HS-5 (cell line): ENCODE measurements at regions not wholly inside any gene's neighbourhood (a gene's known extent, or its start where the extent isn't known, plus 50 kb on each side); places are given as distances from the start of the nearest gene placed in this dataset.

ENCODE experiments used
- DNase-seq: peaks from one replicate; pipeline ENCODE4 v3.0.0-alpha.2; 2012; ENCODE audit warnings: low read depth

DNA sequence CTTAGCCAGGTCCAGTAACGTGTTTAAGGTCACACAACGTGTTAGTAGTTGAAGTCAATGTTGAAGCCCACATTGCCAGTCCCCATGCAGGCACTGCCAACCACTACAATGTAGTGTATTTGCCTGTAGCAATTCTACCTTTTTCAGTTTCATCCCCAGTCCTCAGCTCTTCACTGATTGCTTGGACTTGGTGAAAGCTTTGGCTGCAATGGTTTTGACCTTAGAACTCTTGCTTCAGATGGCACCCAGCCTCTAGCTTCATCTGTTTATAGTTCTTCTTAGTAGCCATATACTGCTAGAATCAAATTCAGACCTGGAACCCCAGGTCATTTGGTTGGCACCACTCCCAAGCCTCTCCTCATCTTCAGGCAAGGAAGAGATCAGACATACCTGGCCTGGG is 345.4 kb upstream of the SEMA6D start:
- DNase-seq = no peak

DNA sequence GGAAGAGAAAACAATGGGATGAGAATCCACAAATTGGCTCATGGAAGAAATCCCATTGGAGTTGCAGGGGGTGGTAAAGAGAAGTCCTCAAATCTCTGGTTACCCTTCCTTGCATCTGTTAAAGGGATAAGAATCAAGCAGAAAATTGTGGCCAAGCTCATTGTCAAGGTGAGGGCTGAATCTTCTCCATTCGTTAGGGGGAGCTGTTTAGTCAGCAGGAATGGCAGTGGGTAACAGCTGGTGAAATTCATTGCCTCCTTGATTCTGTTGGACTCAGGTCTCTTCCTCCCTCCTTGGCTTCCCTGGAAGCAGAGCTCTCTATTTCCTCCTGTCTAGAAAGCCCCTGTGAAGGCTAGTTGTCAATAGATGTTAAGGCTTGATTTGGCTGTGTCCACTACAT is 343.1 kb upstream of the SEMA6D start:
- no peak for DNase-seq

DNA sequence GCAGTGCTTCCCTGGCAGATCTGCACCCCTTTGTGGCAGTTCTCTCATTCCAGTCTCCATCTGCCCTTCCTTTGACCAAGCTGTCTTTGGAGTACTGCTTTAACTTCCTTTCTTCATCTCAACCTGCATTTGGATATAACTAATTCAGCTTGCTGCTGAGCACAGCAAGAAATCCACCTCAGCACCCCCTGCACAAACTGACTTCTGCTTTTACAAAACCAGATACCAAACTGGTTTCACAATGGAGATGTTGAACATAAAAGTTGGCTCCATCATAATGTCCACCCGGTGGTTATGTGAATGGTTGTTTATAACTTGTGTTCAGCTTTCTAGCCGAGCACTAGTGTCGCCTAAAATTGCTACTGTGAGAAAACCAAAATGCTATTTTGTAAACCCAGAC is 341.1 kb upstream of the SEMA6D start:
- no peak for DNase-seq

DNA sequence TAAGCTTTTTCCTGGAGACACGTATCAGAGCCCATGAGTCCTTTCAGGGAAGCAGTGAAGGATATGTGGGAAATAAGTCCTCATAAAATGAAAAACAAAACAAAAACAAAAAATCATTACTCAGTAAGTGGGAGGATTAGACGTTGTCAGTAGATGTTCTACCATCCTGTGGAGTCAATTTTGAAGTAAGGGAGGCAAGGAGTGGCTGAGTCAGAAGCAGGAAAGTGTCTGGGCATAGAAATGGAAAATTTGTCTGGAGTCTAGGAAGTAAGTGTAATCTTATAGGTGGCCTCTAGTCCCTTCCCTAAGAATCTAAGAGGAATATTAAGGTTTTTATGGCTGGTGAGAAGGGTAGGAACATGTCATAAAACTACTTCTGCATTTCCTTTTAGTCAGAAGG is 339.8 kb upstream of the SEMA6D start:
- no peak for DNase-seq

DNA sequence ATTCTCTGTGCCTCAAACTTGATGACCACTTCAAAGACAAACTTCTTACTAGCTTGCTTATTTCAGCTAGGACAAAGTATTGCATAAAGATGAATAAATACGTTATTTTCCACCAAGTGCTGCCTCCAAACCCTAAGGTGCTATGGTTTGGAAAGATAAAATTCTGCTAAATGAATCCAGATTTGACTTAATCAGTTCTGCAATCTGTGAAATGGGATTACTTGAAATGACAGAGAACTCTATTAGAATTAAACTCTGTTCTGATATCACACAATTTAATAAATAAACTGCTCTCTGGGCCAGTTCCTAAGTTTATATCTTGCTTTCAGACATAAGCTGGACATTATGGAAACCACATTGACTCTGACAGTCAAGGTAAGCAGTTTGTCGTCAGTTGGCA is 338.8 kb upstream of the SEMA6D start:
- DNase-seq = no peak

DNA sequence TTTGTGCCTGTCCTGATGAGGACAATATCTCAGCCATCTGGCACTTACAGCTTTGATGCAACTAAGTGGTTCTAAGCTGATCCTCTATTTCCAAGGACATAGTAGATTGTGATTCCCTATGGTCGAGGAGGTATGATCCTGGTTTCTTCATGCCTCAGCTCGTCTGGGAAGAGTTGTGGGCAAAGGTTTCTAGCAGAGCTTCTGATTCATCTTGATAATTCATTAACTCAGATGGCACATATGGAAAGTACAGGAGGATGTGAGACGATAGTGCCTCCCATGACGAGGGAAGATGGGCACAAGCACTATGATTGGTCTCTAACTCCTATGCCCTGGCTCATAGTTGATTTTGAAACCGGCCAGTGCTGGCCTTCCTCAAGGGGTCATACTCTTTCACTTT is 334.2 kb upstream of the SEMA6D start:
- no peak for DNase-seq

DNA sequence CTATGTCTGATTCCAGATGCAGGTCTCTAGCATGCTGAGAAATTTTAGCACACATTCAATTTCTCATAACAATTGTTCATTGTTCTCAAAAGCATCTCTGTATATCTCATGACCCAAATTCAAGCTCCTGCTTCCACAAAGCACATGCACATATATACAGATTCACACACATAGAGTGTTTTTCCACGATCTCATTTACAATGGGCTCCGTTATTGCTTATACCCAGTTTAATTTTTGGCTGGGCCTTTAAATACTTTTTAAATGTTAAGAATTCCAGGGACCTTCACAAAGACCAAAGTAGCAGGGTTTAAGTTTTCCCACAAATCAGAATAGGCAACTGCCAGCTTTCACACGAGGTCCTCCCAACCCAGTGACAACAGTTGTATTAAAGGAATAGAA is 333.5 kb upstream of the SEMA6D start:
- no peak for DNase-seq

DNA sequence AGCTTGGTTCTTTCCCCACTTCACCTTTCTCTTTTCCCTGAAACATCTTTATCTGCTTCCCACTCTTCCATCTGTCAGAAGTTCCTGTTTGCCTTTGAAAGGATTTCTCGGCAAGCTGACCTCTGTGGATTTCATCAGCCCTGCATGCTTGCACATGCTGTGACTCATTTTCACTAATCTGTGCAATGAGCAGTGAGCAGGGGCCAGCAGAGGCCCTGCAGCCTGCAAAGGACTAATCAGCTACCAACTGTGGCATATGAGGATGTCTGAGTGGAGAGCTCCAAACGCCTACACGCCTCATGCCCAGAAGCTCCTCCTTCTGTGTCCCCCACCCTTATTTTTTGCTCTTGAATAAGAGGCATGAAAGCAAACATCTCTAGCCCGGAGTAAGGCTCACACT is 333.0 kb upstream of the SEMA6D start:
- DNase-seq = peak; percentile 78

DNA sequence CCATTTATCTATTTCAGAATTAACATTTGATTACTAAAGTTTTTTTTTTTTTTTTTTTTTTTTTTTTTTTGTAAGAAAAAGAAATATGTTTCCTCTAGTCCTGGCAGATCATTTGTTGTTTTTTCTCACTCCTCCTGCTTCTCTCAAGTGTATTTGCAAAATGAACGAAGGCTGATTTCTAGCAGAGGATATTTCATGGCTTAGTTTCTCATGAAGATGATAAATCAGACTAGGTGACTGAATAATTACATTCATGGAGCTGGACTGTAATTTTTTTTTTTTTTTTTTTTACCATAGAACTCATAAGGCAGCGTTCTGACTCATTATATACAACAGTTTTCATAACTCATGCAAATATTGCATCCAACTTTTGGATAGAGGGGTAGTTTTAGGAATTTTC is 332.5 kb upstream of the SEMA6D start:
- DNase-seq = peak; percentile 9

DNA sequence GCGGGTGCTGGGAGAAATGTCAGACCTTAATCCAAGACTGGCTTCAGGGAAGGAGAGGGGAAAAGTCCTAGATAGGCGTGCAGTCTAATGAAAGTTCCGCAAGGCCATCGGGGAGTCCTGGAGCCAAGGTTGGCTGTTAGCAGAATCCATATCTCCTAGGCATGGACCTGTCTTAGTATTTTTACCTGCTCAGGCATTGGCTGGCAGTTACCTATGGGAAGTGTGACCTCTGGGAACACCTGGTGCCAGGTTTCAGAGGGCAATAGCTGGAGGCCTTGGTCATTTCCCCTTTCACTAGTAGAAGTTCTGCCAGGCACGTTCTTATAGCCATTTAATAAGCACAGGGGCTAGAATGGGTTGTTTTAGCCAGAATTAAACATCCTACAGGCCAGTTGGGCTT is 330.8 kb upstream of the SEMA6D start:
- no peak for DNase-seq

DNA sequence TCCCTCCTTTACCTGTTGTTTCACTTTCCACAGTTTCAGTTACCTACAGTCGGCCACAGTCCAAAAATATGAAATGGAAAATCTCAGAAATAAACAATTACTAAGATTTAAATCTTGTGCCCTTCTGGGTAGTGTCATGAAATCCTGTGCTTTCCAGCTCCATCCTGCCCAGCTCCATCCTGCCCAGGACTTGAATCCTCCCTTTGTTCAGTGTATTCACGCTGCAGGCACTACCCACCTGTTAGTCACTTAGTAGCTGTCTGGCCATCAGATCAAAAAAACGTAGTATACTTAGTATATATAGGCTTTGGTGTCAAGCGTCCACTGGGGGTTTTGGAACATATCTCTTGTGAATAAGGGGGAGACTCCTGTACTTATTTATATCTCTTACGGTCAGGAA is 329.0 kb upstream of the SEMA6D start:
- no peak for DNase-seq

DNA sequence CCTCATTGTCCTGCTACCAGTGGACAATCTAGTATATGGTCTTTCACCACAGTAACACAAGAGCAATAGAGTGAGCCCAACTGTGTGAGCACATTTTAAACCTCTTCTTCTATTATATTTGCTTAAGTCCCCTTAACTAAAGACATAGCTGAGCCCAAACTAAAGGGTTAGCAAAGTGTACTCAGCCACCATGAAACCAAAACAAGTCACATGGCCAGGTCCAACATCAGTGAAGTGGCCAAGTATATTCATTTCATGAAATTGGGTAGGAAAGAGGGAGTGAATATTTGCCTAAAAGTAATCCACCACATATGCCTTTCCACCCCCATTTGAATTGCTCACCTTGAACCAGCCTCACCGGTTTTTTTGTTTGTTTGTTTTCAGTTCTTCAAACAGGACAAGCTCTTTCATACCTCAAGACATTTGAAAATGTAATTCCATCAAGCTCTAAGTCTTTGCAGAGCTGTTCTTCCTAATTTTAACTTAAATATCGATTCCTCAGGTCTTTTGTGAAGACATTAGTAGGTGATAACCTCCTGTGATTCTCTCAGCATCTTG is 327.0 kb upstream of the SEMA6D start:
- no peak for DNase-seq

DNA sequence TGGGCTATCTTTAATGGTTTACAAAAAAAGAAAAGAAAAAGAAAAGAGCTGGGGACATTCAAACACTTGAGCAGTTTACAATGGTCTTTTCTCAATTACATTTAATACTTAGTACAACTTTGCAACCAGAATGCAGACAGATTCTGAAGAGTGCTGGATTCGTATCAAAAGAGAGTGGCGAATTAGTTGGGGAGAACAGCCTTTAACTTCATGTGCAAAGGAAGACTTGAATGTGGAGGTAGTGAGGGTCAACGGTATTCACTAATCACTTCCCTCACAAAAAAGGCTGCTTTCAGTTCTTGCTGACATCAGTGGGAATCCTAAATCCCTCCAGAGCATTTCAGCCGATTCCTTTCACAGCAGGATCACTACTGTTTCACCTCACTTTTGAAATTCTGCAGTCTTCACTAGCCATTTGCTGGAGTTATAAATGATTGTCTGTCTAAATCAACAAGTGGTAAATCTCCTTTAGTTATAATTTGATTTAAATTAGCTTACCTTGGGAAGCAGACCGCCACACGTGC is 323.0 kb upstream of the SEMA6D start:
- no peak for DNase-seq

DNA sequence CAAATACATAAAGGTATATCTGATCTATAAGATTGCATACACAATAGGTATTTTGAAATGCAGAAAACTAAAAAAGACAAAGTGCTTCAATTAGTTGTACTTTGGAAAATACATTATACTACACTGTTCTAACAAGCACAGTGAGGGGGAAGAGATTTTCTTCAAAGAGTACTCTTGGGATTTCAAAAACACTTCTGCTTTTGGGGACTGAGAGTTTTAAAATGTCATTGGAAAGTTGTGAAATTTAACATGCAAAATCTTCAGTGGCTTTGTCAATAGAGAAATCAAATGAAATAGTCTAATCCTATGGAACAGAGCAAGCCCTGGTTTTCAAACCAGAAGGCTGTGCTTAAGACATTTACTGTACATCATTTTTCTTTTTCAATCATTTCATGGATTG is 322.2 kb upstream of the SEMA6D start:
- DNase-seq = no peak

DNA sequence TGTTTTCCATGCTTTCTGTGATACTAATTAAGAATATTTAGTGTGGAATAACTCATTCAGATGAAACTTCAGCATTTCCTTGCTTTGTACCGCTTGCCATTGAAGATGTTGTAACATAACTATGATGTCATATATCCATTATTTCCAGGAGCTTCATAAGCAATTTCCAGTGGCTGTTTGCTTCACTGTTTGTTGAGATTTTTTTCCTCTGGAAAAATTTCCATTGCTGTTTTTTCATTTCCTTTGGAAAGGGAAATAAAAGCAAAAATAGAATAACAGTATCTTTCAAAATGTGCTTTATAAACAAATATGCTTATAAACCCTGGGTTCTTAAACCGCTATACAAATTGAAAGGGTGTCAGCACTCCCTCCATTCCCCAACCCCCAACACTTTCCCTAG is 319.6 kb upstream of the SEMA6D start:
- DNase-seq = no peak

DNA sequence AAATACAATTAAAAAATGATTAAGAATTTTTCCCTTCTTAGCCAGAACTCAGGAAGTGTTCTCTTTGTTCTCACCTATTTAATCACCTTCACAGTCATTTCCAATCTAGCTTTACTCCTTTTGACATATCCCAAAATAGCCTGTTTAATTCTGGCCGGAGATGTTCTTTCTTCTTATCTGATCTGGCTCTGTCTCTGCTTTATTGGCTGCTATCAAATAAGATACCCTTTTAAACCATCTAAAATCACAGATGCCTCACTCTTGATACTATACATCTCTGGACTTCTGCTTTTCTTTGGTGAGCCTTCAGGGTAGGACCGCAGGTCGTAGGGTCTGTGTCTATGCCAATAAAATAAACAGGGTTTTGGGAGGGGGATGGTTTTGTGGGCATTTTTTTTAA is 319.2 kb upstream of the SEMA6D start:
- DNase-seq = no peak

DNA sequence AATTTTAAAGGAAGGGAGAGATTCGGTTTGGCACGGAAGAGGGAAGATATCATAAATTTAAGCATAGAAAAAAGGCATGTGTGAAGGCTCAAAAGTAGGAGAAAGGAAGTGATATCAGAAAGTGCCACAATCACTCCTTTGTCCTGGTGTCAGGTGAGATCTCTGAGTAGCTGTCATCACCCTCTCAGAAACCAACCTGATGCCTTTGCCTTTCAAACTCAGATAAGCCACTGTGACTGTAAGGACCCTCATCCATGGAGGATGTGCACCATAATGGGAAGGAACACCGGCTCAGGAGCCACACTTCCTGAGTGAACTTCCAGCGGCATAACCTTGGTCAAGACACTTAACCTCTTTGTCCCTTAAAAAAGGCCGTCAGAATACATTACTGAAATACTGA is 318.7 kb upstream of the SEMA6D start:
- no peak for DNase-seq

DNA sequence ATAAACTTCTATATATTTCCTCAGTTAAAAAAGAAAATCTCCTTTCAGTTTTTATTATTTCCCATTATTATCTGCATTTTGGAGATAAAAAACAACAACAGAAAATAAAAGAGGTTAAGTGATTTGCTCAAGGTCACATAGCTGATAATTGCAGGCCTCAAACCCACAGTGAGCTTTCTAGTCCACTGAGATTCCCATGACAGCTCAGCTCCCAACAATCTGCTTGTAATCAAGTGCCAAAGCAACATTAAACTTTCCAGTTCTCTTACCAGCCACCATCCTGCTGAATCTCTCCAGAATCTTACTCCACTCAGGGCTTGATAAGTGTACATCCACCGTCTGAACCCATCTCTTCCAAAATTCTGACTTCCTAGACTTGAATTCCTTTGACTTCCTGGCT is 318.2 kb upstream of the SEMA6D start:
- no peak for DNase-seq

DNA sequence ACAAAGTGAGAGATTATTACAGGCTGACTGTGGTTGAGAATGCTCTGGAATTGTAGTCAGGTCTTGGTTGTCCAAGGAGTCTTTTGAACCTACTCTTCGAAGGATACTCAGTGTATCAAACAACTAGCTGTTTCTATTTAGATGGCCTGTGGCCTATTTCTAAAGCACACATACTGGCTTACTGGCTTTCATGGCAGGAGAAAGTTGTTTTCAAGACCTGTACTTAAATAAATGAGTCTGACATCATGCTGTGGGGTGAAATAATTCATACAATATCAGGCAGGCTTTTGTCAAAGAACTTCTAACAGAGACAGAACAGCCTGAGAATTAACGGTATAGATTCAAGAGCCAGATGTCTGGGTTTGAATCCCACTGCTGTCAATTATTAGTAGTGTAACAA is 316.7 kb upstream of the SEMA6D start:
- DNase-seq = no peak

DNA sequence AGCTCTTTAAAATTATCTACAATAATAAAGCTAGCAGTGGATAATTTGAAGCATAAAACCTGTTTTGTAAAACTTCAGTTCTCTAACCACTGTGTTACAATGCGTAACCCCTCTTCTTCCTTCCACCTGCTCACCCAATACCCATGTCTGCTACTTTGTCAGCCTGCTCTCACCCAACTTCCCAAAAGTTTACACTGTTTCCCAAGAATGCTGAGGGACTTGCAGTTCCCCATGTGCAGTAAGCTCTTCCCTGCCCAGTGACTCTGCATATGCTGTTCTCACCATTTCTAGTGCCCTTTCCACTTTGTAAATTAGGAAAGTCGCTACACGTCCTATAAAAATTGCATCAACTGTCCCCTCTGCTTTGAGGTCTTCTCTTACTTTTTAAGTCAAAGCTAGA is 315.9 kb upstream of the SEMA6D start:
- no peak for DNase-seq

DNA sequence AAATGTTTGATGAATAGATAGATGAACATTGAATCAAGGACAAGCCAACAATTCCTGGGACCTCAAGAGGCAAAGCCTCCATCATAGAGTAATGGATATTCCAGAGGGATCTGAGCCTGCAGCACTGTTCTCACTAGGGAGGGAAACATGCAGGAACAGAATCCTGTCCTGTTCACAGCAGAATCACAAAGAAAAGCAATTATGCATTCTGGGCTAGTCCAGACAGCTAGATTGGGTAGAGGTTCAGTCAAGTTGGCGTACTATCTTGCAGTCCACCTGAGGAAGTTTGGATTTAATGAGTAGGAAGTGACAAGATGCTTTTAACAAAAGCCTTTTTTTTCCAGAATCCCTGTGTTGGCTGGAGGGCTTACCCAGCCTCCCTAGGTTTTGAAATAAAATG is 314.5 kb upstream of the SEMA6D start:
- no peak for DNase-seq

DNA sequence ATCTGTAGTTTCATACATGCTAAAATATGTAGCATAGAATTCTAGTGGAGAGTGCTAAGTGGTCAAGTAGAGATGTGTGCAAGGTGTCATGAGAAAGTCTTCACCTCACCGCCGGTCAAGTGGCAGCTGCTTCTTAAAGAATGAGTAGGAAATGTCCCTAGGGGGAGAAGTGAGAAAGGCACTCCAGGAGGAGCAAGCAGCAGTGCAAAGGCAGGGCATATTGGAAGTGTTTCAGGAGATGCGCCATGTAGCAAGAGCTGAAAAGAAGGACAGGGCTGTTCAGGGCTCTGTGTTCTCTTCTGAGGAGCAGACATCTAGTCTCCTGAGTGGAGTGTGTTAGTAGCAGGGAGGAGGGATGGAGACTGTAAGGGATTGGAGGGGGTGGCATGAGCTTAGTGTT is 312.4 kb upstream of the SEMA6D start:
- no peak for DNase-seq

DNA sequence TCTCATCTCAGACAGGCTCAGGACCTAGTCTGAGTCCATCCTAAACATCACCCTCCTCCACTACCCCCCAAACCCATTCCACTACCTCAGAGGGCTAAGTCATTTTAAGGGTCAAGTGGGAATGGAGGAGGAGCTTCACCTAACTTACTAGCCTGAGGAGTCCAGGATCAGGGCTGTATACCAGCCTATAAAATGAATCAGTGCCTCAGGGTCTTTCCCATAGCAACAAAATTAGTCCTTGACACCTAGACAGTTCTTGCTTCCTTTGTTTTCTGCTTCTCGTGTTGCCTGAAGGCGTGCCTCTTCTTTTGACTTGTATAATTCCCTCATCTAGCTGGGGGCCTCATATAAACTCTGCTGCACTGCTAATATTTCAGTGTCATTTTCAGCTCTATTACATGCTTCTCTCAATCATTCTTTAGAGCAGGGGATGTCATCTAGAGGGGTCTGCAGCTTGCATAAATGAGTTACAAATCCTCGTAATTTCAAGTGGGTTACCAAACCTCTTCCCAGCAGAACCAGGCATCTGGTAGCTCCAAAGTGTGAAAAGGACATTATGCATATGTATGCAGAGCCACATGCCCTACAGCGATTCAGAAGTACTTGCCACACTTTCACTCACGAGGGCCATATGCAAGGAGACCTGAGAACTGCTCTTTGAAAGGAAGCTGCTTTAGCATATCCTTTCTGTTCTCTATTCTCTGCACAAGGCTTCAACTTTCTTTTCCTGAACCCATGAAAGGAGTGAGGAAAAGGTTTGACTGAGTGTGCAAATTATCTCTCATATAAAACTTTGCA is 311.7 kb upstream of the SEMA6D start:
- no peak for DNase-seq

DNA sequence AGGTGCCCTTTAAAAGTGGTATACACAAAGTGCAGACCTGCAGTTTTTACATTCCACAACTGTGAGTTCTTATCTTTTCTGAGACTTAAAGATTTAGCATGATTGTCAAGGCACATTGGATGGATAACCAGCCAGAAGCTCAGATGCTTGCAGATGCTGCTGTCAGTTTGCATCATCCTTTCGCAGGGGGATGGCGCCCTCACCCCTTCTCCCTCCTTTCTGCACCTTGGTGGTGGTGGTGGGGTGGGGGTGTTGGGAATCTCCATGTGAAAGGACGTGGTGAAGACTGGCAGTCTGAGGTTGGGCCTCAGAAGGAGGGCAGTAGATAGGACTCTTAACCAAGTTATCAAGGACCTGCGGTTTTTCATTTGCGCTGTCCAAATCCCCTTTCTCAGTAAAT is 309.6 kb upstream of the SEMA6D start:
- no peak for DNase-seq
